ENCODE measurements at regions not wholly inside any gene's neighbourhood (a gene's known extent, or its start where the extent isn't known, plus 50 kb on each side); places are given as distances from the start of the nearest gene placed in this dataset.

- TF ChIP-seq EGR1 (IDR thresholded peaks at IDR 0.05; ENCODE audit: low read depth in 2 of 2) (no peak), HNF4G (IDR thresholded peaks at IDR 0.05) (no peak)
These were observed 627.1 kb downstream of the EFNA5 start (continued) for GRCh38 chr5:107043665-107044064.

GRCh38 chr5:107040907-107041306, 629.8 kb downstream of the EFNA5 start:
- Histone ChIP-seq H3K27me3 (ENCODE audit: control insufficient read depth in 4 of 4, insufficient read depth in 4 of 4, low read length in 3 of 4) (no peaks in the 10 kb centered on the region), H3K4me1 (ENCODE audit: control insufficient read depth in 4 of 4, insufficient read depth in 4 of 4, low read length in 3 of 4) (no peaks in the 10 kb centered on the region), H3K9ac (ENCODE audit: low read depth in 1 of 2, low read length in 2 of 2) (no peak overlapping the region), H3K36me3 (ENCODE audit: control insufficient read depth in 4 of 4, insufficient read depth in 3 of 4, low read depth in 1 of 4, low read length in 3 of 4) (no peaks in the 10 kb centered on the region), H3K9me3 (ENCODE audit: control insufficient read depth in 4 of 4, low read length in 3 of 4) (no peaks in the 10 kb centered on the region), H3K4me3 (ENCODE audit: low read depth in 1 of 3, low read length in 3 of 3) (no peak overlapping the region), H3K27ac (ENCODE audit: low read depth in 1 of 2, low read length in 2 of 2) (no peak overlapping the region)
- DNase-seq (ENCODE audit: low spot score), result no peak
- TF ChIP-seq MAX (IDR thresholded peaks at IDR 0.05), result no peak
- TF ChIP-seq FOXA1 (IDR thresholded peaks at IDR 0.05), result no peak
- no peak for TF ChIP-seq RAD21 (IDR thresholded peaks at IDR 0.05)
- no peak for TF ChIP-seq ZBTB33 (IDR thresholded peaks at IDR 0.05)
- no peak for TF ChIP-seq REST (IDR thresholded peaks at IDR 0.05)
- no peak for TF ChIP-seq EGR1 (IDR thresholded peaks at IDR 0.05; ENCODE audit: low read depth in 2 of 2)
- TF ChIP-seq CTCF (IDR thresholded peaks at IDR 0.05; ENCODE audit: low read depth, low read length, missing input control), result no peak
- TF ChIP-seq FOXA2 (IDR thresholded peaks at IDR 0.05), result no peak
- TF ChIP-seq NR2F2 (IDR thresholded peaks at IDR 0.05), result no peak
- no peak for TF ChIP-seq JUND (IDR thresholded peaks at IDR 0.05)

GRCh38 chr5:107032629-107033028, 638.1 kb downstream of the EFNA5 start:
- no peak overlapping the region for H3K9ac ChIP-seq (ENCODE audit: low read depth in 1 of 2, low read length in 2 of 2)
- H3K9me3 ChIP-seq (ENCODE audit: control insufficient read depth in 4 of 4, low read length in 3 of 4), result no peaks in the 10 kb centered on the region
- no peak for DNase-seq (ENCODE audit: low spot score)
- H3K27ac ChIP-seq (ENCODE audit: low read depth in 1 of 2, low read length in 2 of 2), result no peak overlapping the region
- no peaks in the 10 kb centered on the region for H3K4me1 ChIP-seq (ENCODE audit: control insufficient read depth in 4 of 4, insufficient read depth in 4 of 4, low read length in 3 of 4)
- no peaks in the 10 kb centered on the region for H3K36me3 ChIP-seq (ENCODE audit: control insufficient read depth in 4 of 4, insufficient read depth in 3 of 4, low read depth in 1 of 4, low read length in 3 of 4)
- no peak for TF ChIP-seq MAX (IDR thresholded peaks at IDR 0.05)
- no peak for TF ChIP-seq ATF3 (IDR thresholded peaks at IDR 0.05)
- TF ChIP-seq CTCF (IDR thresholded peaks at IDR 0.05; ENCODE audit: low read depth, low read length, missing input control), result no peak
- no peak for TF ChIP-seq NR2F2 (IDR thresholded peaks at IDR 0.05)
- no peak for TF ChIP-seq HNF4A (conservative IDR thresholded peaks at IDR 0.05)
- TF ChIP-seq HNF4G (IDR thresholded peaks at IDR 0.05), result no peak
- TF ChIP-seq JUND (IDR thresholded peaks at IDR 0.05), result no peak
- no peak for TF ChIP-seq GABPA (IDR thresholded peaks at IDR 0.05 in 1 of 2, conservative IDR thresholded peaks at IDR 0.05 in 1 of 2)
- TF ChIP-seq SP1 (IDR thresholded peaks at IDR 0.05), result no peak
- no peak for TF ChIP-seq TAF1 (conservative IDR thresholded peaks at IDR 0.05)
- no peak for TF ChIP-seq REST (IDR thresholded peaks at IDR 0.05)
- no peak for TF ChIP-seq RAD21 (IDR thresholded peaks at IDR 0.05)
- TF ChIP-seq FOXA2 (IDR thresholded peaks at IDR 0.05), result no peak
- H3K27me3 ChIP-seq (ENCODE audit: control insufficient read depth in 4 of 4, insufficient read depth in 4 of 4, low read length in 3 of 4), result peaks cover 0 to 2% (median 0%) of the 10 kb centered on the region in 4 donors
- no peak overlapping the region for H3K4me3 ChIP-seq (ENCODE audit: low read depth in 1 of 3, low read length in 3 of 3)

Measured in liver (tissue), 7 donors.